ENCODE measurements at regions not wholly inside any gene's neighbourhood (a gene's known extent, or its start where the extent isn't known, plus 50 kb on each side); places are given as distances from the start of the nearest gene placed in this dataset.
"Not testable (repeated sequence)": the region's sequence is repeated elsewhere in the genome, so short reads cannot be mapped to it uniquely, and the experiment has no call there.

GRCh38 chr5:101296477-101296876 is 393.4 kb upstream of the ST8SIA4 start:
- no peaks in the 10 kb centered on the region for H3K79me2 ChIP-seq (ENCODE audit: insufficient read depth, low read length)
- H3K4me2 ChIP-seq (ENCODE audit: low read length), result no peak overlapping the region
- no peaks in the 10 kb centered on the region for H3K9me3 ChIP-seq (ENCODE audit: low read length)
- no peak overlapping the region for H3K27ac ChIP-seq (ENCODE audit: low read depth, low read length, poor library complexity, severe bottlenecking)
- no peaks in the 10 kb centered on the region for H4K20me1 ChIP-seq (ENCODE audit: insufficient read depth, low read length)
- H3K4me1 ChIP-seq (ENCODE audit: insufficient read depth, low read length, severe bottlenecking), result no peaks in the 10 kb centered on the region
- no peaks in the 10 kb centered on the region for H3K36me3 ChIP-seq (ENCODE audit: insufficient read depth, low read length)
- TF ChIP-seq, protein P1, sequence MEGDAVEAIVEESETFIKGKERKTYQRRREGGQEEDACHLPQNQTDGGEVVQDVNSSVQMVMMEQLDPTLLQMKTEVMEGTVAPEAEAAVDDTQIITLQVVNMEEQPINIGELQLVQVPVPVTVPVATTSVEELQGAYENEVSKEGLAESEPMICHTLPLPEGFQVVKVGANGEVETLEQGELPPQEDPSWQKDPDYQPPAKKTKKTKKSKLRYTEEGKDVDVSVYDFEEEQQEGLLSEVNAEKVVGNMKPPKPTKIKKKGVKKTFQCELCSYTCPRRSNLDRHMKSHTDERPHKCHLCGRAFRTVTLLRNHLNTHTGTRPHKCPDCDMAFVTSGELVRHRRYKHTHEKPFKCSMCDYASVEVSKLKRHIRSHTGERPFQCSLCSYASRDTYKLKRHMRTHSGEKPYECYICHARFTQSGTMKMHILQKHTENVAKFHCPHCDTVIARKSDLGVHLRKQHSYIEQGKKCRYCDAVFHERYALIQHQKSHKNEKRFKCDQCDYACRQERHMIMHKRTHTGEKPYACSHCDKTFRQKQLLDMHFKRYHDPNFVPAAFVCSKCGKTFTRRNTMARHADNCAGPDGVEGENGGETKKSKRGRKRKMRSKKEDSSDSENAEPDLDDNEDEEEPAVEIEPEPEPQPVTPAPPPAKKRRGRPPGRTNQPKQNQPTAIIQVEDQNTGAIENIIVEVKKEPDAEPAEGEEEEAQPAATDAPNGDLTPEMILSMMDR (IDR thresholded peaks at IDR 0.05; ENCODE audit: low read length), result no peak
- no peak for TF ChIP-seq EZH2 (IDR thresholded peaks at IDR 0.05; ENCODE audit: borderline replicate concordance, low read length)
- no peaks in the 10 kb centered on the region for H3K9me2 ChIP-seq (ENCODE audit: low read depth, low read length)
- H2AFZ ChIP-seq (ENCODE audit: low read length), result no peak overlapping the region
- H3K4me3 ChIP-seq (ENCODE audit: low read depth, low read length, poor library complexity, severe bottlenecking), result no peak overlapping the region
- no peak overlapping the region for H3K9ac ChIP-seq (ENCODE audit: low read length)
- no peaks in the 10 kb centered on the region for H3K27me3 ChIP-seq (ENCODE audit: insufficient read depth, low read length)
- H3F3A ChIP-seq (ENCODE audit: insufficient read depth, low read length), result no peaks in the 10 kb centered on the region

DNA sequence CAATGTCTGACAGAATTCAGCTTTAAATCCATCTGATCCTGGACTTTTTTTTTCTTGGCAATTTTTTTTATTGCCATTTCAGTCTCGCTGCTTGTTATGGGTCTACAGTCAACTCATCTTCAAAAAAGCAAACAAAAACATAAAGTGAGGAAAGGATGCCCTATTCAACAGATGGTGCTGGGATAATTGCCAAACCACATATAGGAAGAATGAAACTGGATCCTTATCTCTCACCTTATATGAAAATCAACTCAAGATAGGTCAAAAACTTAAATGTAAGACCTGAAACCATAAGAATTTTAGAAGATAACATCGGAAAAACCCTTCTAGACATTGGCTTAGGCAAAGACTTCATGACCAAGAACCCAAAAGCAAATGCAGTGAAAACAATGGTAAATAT is 389.1 kb upstream of the ST8SIA4 start:
- no peak overlapping the region for H3K4me3 ChIP-seq (ENCODE audit: low read depth, low read length, poor library complexity, severe bottlenecking)
- H3K27me3 ChIP-seq (ENCODE audit: insufficient read depth, low read length), result no peaks in the 10 kb centered on the region
- H4K20me1 ChIP-seq (ENCODE audit: insufficient read depth, low read length), result no peaks in the 10 kb centered on the region
- no peaks in the 10 kb centered on the region for H3F3A ChIP-seq (ENCODE audit: insufficient read depth, low read length)
- H3K9me3 ChIP-seq (ENCODE audit: low read length), result no peaks in the 10 kb centered on the region
- no peaks in the 10 kb centered on the region for H3K36me3 ChIP-seq (ENCODE audit: insufficient read depth, low read length)
- no peak overlapping the region for H3K9ac ChIP-seq (ENCODE audit: low read length)
- no peak overlapping the region for H2AFZ ChIP-seq (ENCODE audit: low read length)
- no peaks in the 10 kb centered on the region for H3K9me2 ChIP-seq (ENCODE audit: low read depth, low read length)
- H3K4me1 ChIP-seq (ENCODE audit: insufficient read depth, low read length, severe bottlenecking), result no peaks in the 10 kb centered on the region
- H3K4me2 ChIP-seq (ENCODE audit: low read length), result no peak overlapping the region
- no peak overlapping the region for H3K27ac ChIP-seq (ENCODE audit: low read depth, low read length, poor library complexity, severe bottlenecking)
- H3K79me2 ChIP-seq (ENCODE audit: insufficient read depth, low read length), result no peaks in the 10 kb centered on the region
- TF ChIP-seq EZH2 (IDR thresholded peaks at IDR 0.05; ENCODE audit: borderline replicate concordance, low read length), result no peak
- TF ChIP-seq, protein P1 (IDR thresholded peaks at IDR 0.05; ENCODE audit: low read length), result no peak

GRCh38 chr5:101290761-101291160 is 387.7 kb upstream of the ST8SIA4 start:
- not testable (repeated sequence) for H3K9me2 ChIP-seq (ENCODE audit: low read depth, low read length); H3K4me1 ChIP-seq (ENCODE audit: insufficient read depth, low read length, severe bottlenecking); H3K4me3 ChIP-seq (ENCODE audit: low read depth, low read length, poor library complexity, severe bottlenecking); H3K4me2 ChIP-seq (ENCODE audit: low read length); H2AFZ ChIP-seq (ENCODE audit: low read length); H3K27me3 ChIP-seq (ENCODE audit: insufficient read depth, low read length); H3K79me2 ChIP-seq (ENCODE audit: insufficient read depth, low read length); H3K36me3 ChIP-seq (ENCODE audit: insufficient read depth, low read length); H3K27ac ChIP-seq (ENCODE audit: low read depth, low read length, poor library complexity, severe bottlenecking); H4K20me1 ChIP-seq (ENCODE audit: insufficient read depth, low read length); H3K9me3 ChIP-seq (ENCODE audit: low read length); H3K9ac ChIP-seq (ENCODE audit: low read length); H3F3A ChIP-seq (ENCODE audit: insufficient read depth, low read length)

DNA sequence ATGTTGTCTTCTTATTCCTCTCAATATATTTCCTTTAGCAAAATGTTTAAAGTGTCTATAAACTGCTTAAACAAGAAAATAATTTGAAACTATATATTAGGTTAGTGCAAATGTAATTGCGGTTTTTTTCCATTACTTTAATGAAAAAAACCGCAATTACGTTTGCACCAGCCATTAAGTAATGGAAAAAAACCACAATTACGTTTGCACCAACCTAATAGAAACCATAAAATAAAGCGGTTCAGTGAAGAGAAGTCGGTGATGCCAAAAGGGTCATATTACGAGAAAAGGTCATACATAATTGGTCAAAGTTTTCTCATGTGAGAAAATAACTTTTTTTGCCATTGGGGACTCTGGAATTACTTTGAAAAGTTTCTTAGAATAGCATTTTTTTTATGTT is 385.6 kb upstream of the ST8SIA4 start:
- no peaks in the 10 kb centered on the region for H3K27me3 ChIP-seq (ENCODE audit: insufficient read depth, low read length)
- no peak overlapping the region for H3K4me2 ChIP-seq (ENCODE audit: low read length)
- H3K36me3 ChIP-seq (ENCODE audit: insufficient read depth, low read length), result no peaks in the 10 kb centered on the region
- no peak overlapping the region for H3K27ac ChIP-seq (ENCODE audit: low read depth, low read length, poor library complexity, severe bottlenecking)
- no peak overlapping the region for H3K4me3 ChIP-seq (ENCODE audit: low read depth, low read length, poor library complexity, severe bottlenecking)
- H4K20me1 ChIP-seq (ENCODE audit: insufficient read depth, low read length), result no peaks in the 10 kb centered on the region
- H3K9ac ChIP-seq (ENCODE audit: low read length), result no peak overlapping the region
- no peaks in the 10 kb centered on the region for H3K79me2 ChIP-seq (ENCODE audit: insufficient read depth, low read length)
- no peaks in the 10 kb centered on the region for H3K9me2 ChIP-seq (ENCODE audit: low read depth, low read length)
- no peaks in the 10 kb centered on the region for H3F3A ChIP-seq (ENCODE audit: insufficient read depth, low read length)
- no peaks in the 10 kb centered on the region for H3K4me1 ChIP-seq (ENCODE audit: insufficient read depth, low read length, severe bottlenecking)
- no peak overlapping the region for H2AFZ ChIP-seq (ENCODE audit: low read length)
- H3K9me3 ChIP-seq (ENCODE audit: low read length), result no peaks in the 10 kb centered on the region
- no peak for TF ChIP-seq EZH2 (IDR thresholded peaks at IDR 0.05; ENCODE audit: borderline replicate concordance, low read length)
- TF ChIP-seq, protein P1 (IDR thresholded peaks at IDR 0.05; ENCODE audit: low read length), result no peak
